ENCODE measurements at regions not wholly inside any gene's neighbourhood (a gene's known extent, or its start where the extent isn't known, plus 50 kb on each side); places are given as distances from the start of the nearest gene placed in this dataset.

- POLR2A ChIA-PET: no interaction called here
- Histone ChIP-seq H2AFZ (ENCODE audit: low read length) (no peak overlapping the region), H3K4me1 (ENCODE audit: insufficient read depth, low read length) (no peaks in the 10 kb centered on the region), H3K9ac (ENCODE audit: insufficient read depth, low read depth, low read length) (no peak overlapping the region), H3K4me3 (replicated peaks in 1 of 3; ENCODE audit: insufficient read depth in 1 of 3, low read depth in 2 of 3, low read length in 3 of 3) (no peak overlapping the region), H4K20me1 (ENCODE audit: insufficient read depth, low read length) (peaks cover 3% of the 10 kb centered on the region; the same call in 1 of the 2 replicates), H3K27me3 (ENCODE audit: control insufficient read depth in 1 of 2, insufficient read depth in 2 of 2, low read length in 2 of 2) (no peaks in the 10 kb centered on the region), H3K4me2 (ENCODE audit: low read depth, low read length) (no peak overlapping the region), H3K27ac (ENCODE audit: extremely low read length, insufficient read depth, low read length) (no peak overlapping the region), H3K9me3 (ENCODE audit: low read length) (no peaks in the 10 kb centered on the region), H3K79me2 (ENCODE audit: insufficient read depth, low read length) (no peaks in the 10 kb centered on the region), H3K36me3 (replicated peaks in 1 of 2; ENCODE audit: control insufficient read depth in 1 of 2, insufficient read depth in 2 of 2, low read length in 2 of 2) (peaks cover 7 to 17% of the 10 kb centered on the region in 2 experiments; a peak in 3 of 5 replicates)
- no TSS peak for BruUV-seq (replicated peaks)
- TF ChIP-seq ASH2L (IDR thresholded peaks at IDR 0.05; ENCODE audit: insufficient read length, low read depth, low read length): no peak
- no peak for TF ChIP-seq NFIB (CRISPR knock-in tag; IDR thresholded peaks at IDR 0.05; ENCODE audit: borderline replicate concordance)
- no peak for TF ChIP-seq ZNF543 (CRISPR knock-in tag; IDR thresholded peaks at IDR 0.05)
- no peak for TF ChIP-seq FOXJ3 (CRISPR knock-in tag; IDR thresholded peaks at IDR 0.05; ENCODE audit: borderline replicate concordance)
- TF ChIP-seq ZBTB3 (CRISPR knock-in tag; IDR thresholded peaks at IDR 0.05; ENCODE audit: borderline replicate concordance, low read depth): no peak
- no peak for TF ChIP-seq GABPA (IDR thresholded peaks at IDR 0.05; ENCODE audit: low read depth, low read length)
- TF ChIP-seq GABPA (CRISPR knock-in tag; IDR thresholded peaks at IDR 0.05; ENCODE audit: low read depth): no peak
- CTCF ChIA-PET (ENCODE audit: low intra/inter-chr PET ratio, low total read pairs): no interaction called here
- in situ Hi-C loops (cut with HindIII; ENCODE audit: extremely low pct_ligation_motif_present, low pct_unique_long_range_greater_than_20kb) (no loop called here), intact Hi-C loops (cut with micrococcal nuclease; ENCODE audit: unreplicated experiment) (no loop called here)
- DNase-seq (ENCODE audit: low spot score): no peak
- FAIRE-seq: no peak
- 94% methylated on average over 17 of the region's 17 CpGs for WGBS (ENCODE audit: low lambda C conversion rate)
- no peak for ATAC-seq
Observed at GRCh38 chr11:70824605-70825245, 426.4 kb downstream of the CTTN start.

GRCh38 chr11:70825893-70826540, 426.4 kb downstream of the SHANK2 start:
- Histone ChIP-seq H2AFZ (ENCODE audit: low read length) (no peak overlapping the region), H3K4me3 (replicated peaks in 1 of 3; ENCODE audit: insufficient read depth in 1 of 3, low read depth in 2 of 3, low read length in 3 of 3) (no peak overlapping the region), H3K4me2 (ENCODE audit: low read depth, low read length) (no peak overlapping the region), H3K9ac (ENCODE audit: insufficient read depth, low read depth, low read length) (no peak overlapping the region), H3K79me2 (ENCODE audit: insufficient read depth, low read length) (no peaks in the 10 kb centered on the region), H3K36me3 (replicated peaks in 1 of 2; ENCODE audit: control insufficient read depth in 1 of 2, insufficient read depth in 2 of 2, low read length in 2 of 2) (peaks cover 4 to 10% of the 10 kb centered on the region in 2 experiments; a peak in 2 of 5 replicates), H3K27ac (ENCODE audit: extremely low read length, insufficient read depth, low read length) (no peak overlapping the region), H3K4me1 (ENCODE audit: insufficient read depth, low read length) (no peaks in the 10 kb centered on the region), H4K20me1 (ENCODE audit: insufficient read depth, low read length) (peaks cover 3% of the 10 kb centered on the region; the same call in 1 of the 2 replicates), H3K9me3 (ENCODE audit: low read length) (no peaks in the 10 kb centered on the region), H3K27me3 (ENCODE audit: control insufficient read depth in 1 of 2, insufficient read depth in 2 of 2, low read length in 2 of 2) (no peaks in the 10 kb centered on the region)
- in situ Hi-C loops (cut with HindIII; ENCODE audit: extremely low pct_ligation_motif_present, low pct_unique_long_range_greater_than_20kb): no loop called here
- no peak for TF ChIP-seq ZNF557 (CRISPR knock-in tag; IDR thresholded peaks at IDR 0.05)
- peak; percentile 58 for TF ChIP-seq RBM22 (optimal IDR thresholded peaks at IDR 0.05; ENCODE audit: low read length)
- no peak for TF ChIP-seq ZBTB7B (CRISPR knock-in tag; IDR thresholded peaks at IDR 0.05)
- no peak for TF ChIP-seq HMGXB4 (CRISPR knock-in tag; IDR thresholded peaks at IDR 0.05; ENCODE audit: borderline replicate concordance in 1 of 2, low read depth in 1 of 2)
- ChIA-PET CTCF (ENCODE audit: low intra/inter-chr PET ratio, low total read pairs) (no interaction called here), POLR2A (no interaction called here)
- intact Hi-C loops (cut with micrococcal nuclease; ENCODE audit: unreplicated experiment): no loop called here
- ATAC-seq: no peak
- BruUV-seq (replicated peaks): no TSS peak
- 93% methylated on average over 21 of the region's 21 CpGs for WGBS (ENCODE audit: low lambda C conversion rate)
- DNase-seq (ENCODE audit: low spot score): no peak
- no peak for FAIRE-seq
